ENCODE measurements at regions not wholly inside any gene's neighbourhood (a gene's known extent, or its start where the extent isn't known, plus 50 kb on each side); places are given as distances from the start of the nearest gene placed in this dataset.

GRCh38 chr17:77392376-77393273 lies 251.9 kb downstream of the SEC14L1 start:
- H3K4me1 Mint-ChIP-seq (ENCODE audit: unreplicated experiment), result peaks cover 78% of the 10 kb centered on the region
- H3K36me3 Mint-ChIP-seq (ENCODE audit: unreplicated experiment), result peaks cover 5% of the 10 kb centered on the region
- H3K27ac Mint-ChIP-seq (ENCODE audit: unreplicated experiment), result peak overlapping the region; percentile 99
- no peaks in the 10 kb centered on the region for H3K9me3 Mint-ChIP-seq (ENCODE audit: unreplicated experiment)
- no peak for DNase-seq (ENCODE audit: extremely low spot score, unreplicated experiment)
- TF ChIP-seq CTCF (IDR thresholded peaks at IDR 0.05), result no peak
- H3K4me3 Mint-ChIP-seq (ENCODE audit: unreplicated experiment), result no peak overlapping the region
- H3K27me3 Mint-ChIP-seq (ENCODE audit: unreplicated experiment), result no peaks in the 10 kb centered on the region

- Mint-ChIP-seq H3K27me3 (ENCODE audit: unreplicated experiment) (no peaks in the 10 kb centered on the region), H3K27ac (ENCODE audit: unreplicated experiment) (peak overlapping the region; percentile 99), H3K4me3 (ENCODE audit: unreplicated experiment) (no peak overlapping the region), H3K9me3 (ENCODE audit: unreplicated experiment) (no peaks in the 10 kb centered on the region), H3K36me3 (ENCODE audit: unreplicated experiment) (peaks cover 7% of the 10 kb centered on the region), H3K4me1 (ENCODE audit: unreplicated experiment) (peaks cover 76% of the 10 kb centered on the region)
- TF ChIP-seq CTCF (IDR thresholded peaks at IDR 0.05), result no peak
- DNase-seq (ENCODE audit: extremely low spot score, unreplicated experiment), result no peak
These were observed 252.5 kb downstream of the SEC14L1 start for GRCh38 chr17:77393274-77393600.

- no peaks in the 10 kb centered on the region for H3K27me3 Mint-ChIP-seq (ENCODE audit: unreplicated experiment)
- H3K9me3 Mint-ChIP-seq (ENCODE audit: unreplicated experiment), result no peaks in the 10 kb centered on the region
- DNase-seq (ENCODE audit: extremely low spot score, unreplicated experiment), result no peak
- H3K4me3 Mint-ChIP-seq (ENCODE audit: unreplicated experiment), result no peak overlapping the region
- peaks cover 73% of the 10 kb centered on the region for H3K4me1 Mint-ChIP-seq (ENCODE audit: unreplicated experiment)
- H3K36me3 Mint-ChIP-seq (ENCODE audit: unreplicated experiment), result peaks cover 8% of the 10 kb centered on the region
- H3K27ac Mint-ChIP-seq (ENCODE audit: unreplicated experiment), result peak overlapping the region; percentile 81
- TF ChIP-seq CTCF (IDR thresholded peaks at IDR 0.05), result no peak
These were observed 253.2 kb downstream of the SEC14L1 start for GRCh38 chr17:77393867-77394539.

- Mint-ChIP-seq H3K4me1 (ENCODE audit: unreplicated experiment) (peaks cover 70% of the 10 kb centered on the region), H3K27ac (ENCODE audit: unreplicated experiment) (peak overlapping the region; percentile 81), H3K9me3 (ENCODE audit: unreplicated experiment) (no peaks in the 10 kb centered on the region), H3K36me3 (ENCODE audit: unreplicated experiment) (peaks cover 8% of the 10 kb centered on the region), H3K4me3 (ENCODE audit: unreplicated experiment) (no peak overlapping the region), H3K27me3 (ENCODE audit: unreplicated experiment) (no peaks in the 10 kb centered on the region)
- TF ChIP-seq CTCF (IDR thresholded peaks at IDR 0.05), result no peak
- DNase-seq (ENCODE audit: extremely low spot score, unreplicated experiment), result no peak
These were observed 253.9 kb downstream of the SEC14L1 start for GRCh38 chr17:77394540-77395295.

Measured in osteocyte (in vitro differentiated cells).